Kidney glomerular epithelial cell (primary cell): ENCODE measurements at regions not wholly inside any gene's neighbourhood (a gene's known extent, or its start where the extent isn't known, plus 50 kb on each side); places are given as distances from the start of the nearest gene placed in this dataset.
A peak's percentile ranks its signal among the peaks of the same experiment; 100 is the strongest.

ENCODE experiments used
- DNase-seq: peaks from one replicate; lab custom pipeline; 2025; lab: John Stamatoyannopoulos, UW

GRCh38 chr18:55880617-55881016, 292.6 kb upstream of the TCF4 start:
- no peak for DNase-seq

GRCh38 chr18:55879331-55879730, 291.3 kb upstream of the TCF4 start:
- DNase-seq = no peak

- DNase-seq = no peak
These were observed 290.2 kb upstream of the TCF4 start for GRCh38 chr18:55878224-55878623.

- no peak for DNase-seq
These were observed 289.3 kb upstream of the TCF4 start for GRCh38 chr18:55877321-55877720.

GRCh38 chr18:55876254-55876653, 288.3 kb upstream of the TCF4 start:
- no peak for DNase-seq

- no peak for DNase-seq
These were observed 287.4 kb upstream of the TCF4 start for GRCh38 chr18:55875371-55875901.

- no peak for DNase-seq
These were observed 281.8 kb upstream of the TCF4 start for GRCh38 chr18:55869556-55870501.

GRCh38 chr18:55868909-55869308, 280.9 kb upstream of the TCF4 start:
- DNase-seq = no peak

- no peak for DNase-seq
These were observed 278.9 kb upstream of the TCF4 start for GRCh38 chr18:55866886-55867285.

- DNase-seq = no peak
These were observed 278.0 kb upstream of the TCF4 start for GRCh38 chr18:55866006-55866405.

- DNase-seq = no peak
These were observed 276.3 kb upstream of the TCF4 start for GRCh38 chr18:55864281-55864680.

- DNase-seq = no peak
These were observed 275.9 kb upstream of the TCF4 start for GRCh38 chr18:55863876-55864275.

GRCh38 chr18:55863391-55863706, 275.4 kb upstream of the TCF4 start:
- no peak for DNase-seq

- no peak for DNase-seq
These were observed 274.9 kb upstream of the TCF4 start for GRCh38 chr18:55862693-55863390.

GRCh38 chr18:55861266-55861665, 273.3 kb upstream of the TCF4 start:
- peak; percentile 9 for DNase-seq

GRCh38 chr18:55858661-55859515, 270.9 kb upstream of the TCF4 start:
- DNase-seq = no peak

GRCh38 chr18:55857956-55858355, 270.0 kb upstream of the TCF4 start:
- DNase-seq = no peak

GRCh38 chr18:55857409-55857808, 269.4 kb upstream of the TCF4 start:
- DNase-seq = no peak

- no peak for DNase-seq
These were observed 268.7 kb upstream of the TCF4 start for GRCh38 chr18:55856679-55857078.

- DNase-seq = peak; percentile 90
These were observed 268.2 kb upstream of the TCF4 start for GRCh38 chr18:55856229-55856628.

GRCh38 chr18:55853268-55853667, 265.3 kb upstream of the TCF4 start:
- DNase-seq = no peak

GRCh38 chr18:55850904-55851303, 262.9 kb upstream of the TCF4 start:
- DNase-seq = no peak
